Activated naive CD8-positive, alpha-beta T cell treated with anti-CD3 and anti-CD28 coated beads for 36 hours (primary cell): ENCODE measurements at regions not wholly inside any gene's neighbourhood (a gene's known extent, or its start where the extent isn't known, plus 50 kb on each side); places are given as distances from the start of the nearest gene placed in this dataset.

Experiments used
- DNase-seq: peaks from one replicate; pipeline ENCODE4 v3.0.0; 2021
- H3K27ac Mint-ChIP-seq: one replicate; pipeline ENCODE4 v1.8.0; 2022; ENCODE audit warnings: mild to moderate bottlenecking, moderate library complexity, mixed read lengths
- H3K27me3 Mint-ChIP-seq: one replicate; pipeline ENCODE4 v1.8.0; 2022; ENCODE audit warnings: mild to moderate bottlenecking, mixed read lengths
- H3K36me3 Mint-ChIP-seq: one replicate; pipeline ENCODE4 v1.8.0; 2021; ENCODE audit warnings: mild to moderate bottlenecking, mixed read lengths
- H3K4me1 Mint-ChIP-seq: one replicate; pipeline ENCODE4 v1.8.0; 2021; ENCODE audit warnings: mixed read lengths
- H3K4me3 Mint-ChIP-seq: one replicate; pipeline ENCODE4 v1.8.0; 2022; ENCODE audit warnings: mild to moderate bottlenecking, moderate library complexity, mixed read lengths
- H3K9me3 Mint-ChIP-seq: one replicate; pipeline ENCODE4 v1.8.0; 2022; ENCODE audit warnings: mixed read lengths

DNA sequence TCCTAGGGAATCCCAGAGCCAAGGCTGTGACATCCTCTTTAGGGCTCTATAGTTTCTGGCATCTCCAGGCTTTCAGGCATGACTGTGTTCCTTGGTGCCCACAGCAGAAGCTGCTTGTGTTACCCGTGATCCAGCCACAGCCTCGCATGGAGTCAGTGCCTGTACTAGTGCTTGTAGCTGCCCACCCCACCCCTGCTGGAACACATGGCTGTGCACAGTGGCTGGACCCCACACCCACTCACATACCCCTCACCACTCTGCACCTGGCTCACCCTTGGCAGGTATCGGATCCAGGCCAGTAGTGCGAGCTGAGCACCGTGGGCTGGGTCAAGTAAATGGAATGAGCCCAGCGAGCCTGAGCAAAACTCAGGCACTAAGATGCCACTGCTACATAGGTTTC, 934.7 kb upstream of the PRMT6 start:
- no peak for DNase-seq
- H3K27ac Mint-ChIP-seq = no peak overlapping the region
- H3K9me3 Mint-ChIP-seq = peaks cover 5% of the 10 kb centered on the region
- no peaks in the 10 kb centered on the region for H3K36me3 Mint-ChIP-seq
- no peak overlapping the region for H3K4me3 Mint-ChIP-seq
- H3K4me1 Mint-ChIP-seq = no peaks in the 10 kb centered on the region
- H3K27me3 Mint-ChIP-seq = no peaks in the 10 kb centered on the region

- Mint-ChIP-seq H3K27me3 (no peaks in the 10 kb centered on the region), H3K27ac (no peak overlapping the region), H3K36me3 (no peaks in the 10 kb centered on the region), H3K9me3 (peaks cover 1% of the 10 kb centered on the region), H3K4me3 (no peak overlapping the region), H3K4me1 (no peaks in the 10 kb centered on the region)
- DNase-seq = no peak
Observed at GRCh38 chr1:106134561-106134960, 921.9 kb upstream of the PRMT6 start.

GRCh38 chr1:106173101-106173500, 883.4 kb upstream of the PRMT6 start:
- Mint-ChIP-seq H3K27ac (no peak overlapping the region), H3K4me1 (no peaks in the 10 kb centered on the region), H3K9me3 (peaks cover 7% of the 10 kb centered on the region), H3K27me3 (no peaks in the 10 kb centered on the region), H3K4me3 (no peak overlapping the region), H3K36me3 (no peaks in the 10 kb centered on the region)
- DNase-seq = no peak

- Mint-ChIP-seq H3K27ac (no peak overlapping the region), H3K36me3 (no peaks in the 10 kb centered on the region), H3K9me3 (no peaks in the 10 kb centered on the region), H3K27me3 (no peaks in the 10 kb centered on the region), H3K4me1 (no peaks in the 10 kb centered on the region), H3K4me3 (no peak overlapping the region)
- no peak for DNase-seq
Observed at GRCh38 chr1:106178791-106179190, 877.7 kb upstream of the PRMT6 start.

DNA sequence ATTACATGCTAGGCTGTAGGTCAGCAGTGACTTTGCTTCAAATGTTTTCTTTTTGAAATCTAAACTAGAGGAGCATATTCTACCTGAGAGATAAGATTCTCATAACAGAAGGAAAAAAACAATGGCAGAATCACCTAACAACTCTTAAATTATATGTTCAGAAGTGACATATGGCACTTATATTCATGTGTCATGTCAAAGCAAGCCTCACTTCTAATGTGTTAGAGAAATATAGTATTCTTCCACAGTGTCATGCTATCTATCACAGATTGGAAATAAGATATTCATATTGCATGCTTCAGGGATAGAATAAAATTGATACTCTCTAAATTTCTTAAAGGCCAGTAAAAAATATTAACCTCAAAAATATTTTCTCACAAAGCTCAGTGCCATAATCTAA, 874.6 kb upstream of the PRMT6 start:
- no peak overlapping the region for H3K27ac Mint-ChIP-seq
- H3K4me3 Mint-ChIP-seq = no peak overlapping the region
- H3K4me1 Mint-ChIP-seq = no peaks in the 10 kb centered on the region
- H3K27me3 Mint-ChIP-seq = no peaks in the 10 kb centered on the region
- no peak for DNase-seq
- no peaks in the 10 kb centered on the region for H3K36me3 Mint-ChIP-seq
- H3K9me3 Mint-ChIP-seq = no peaks in the 10 kb centered on the region

GRCh38 chr1:106185089-106185488, 871.4 kb upstream of the PRMT6 start:
- H3K27me3 Mint-ChIP-seq = no peaks in the 10 kb centered on the region
- H3K36me3 Mint-ChIP-seq = no peaks in the 10 kb centered on the region
- peaks cover 2% of the 10 kb centered on the region for H3K9me3 Mint-ChIP-seq
- no peak overlapping the region for H3K27ac Mint-ChIP-seq
- H3K4me3 Mint-ChIP-seq = no peak overlapping the region
- no peak for DNase-seq
- H3K4me1 Mint-ChIP-seq = no peaks in the 10 kb centered on the region

DNA sequence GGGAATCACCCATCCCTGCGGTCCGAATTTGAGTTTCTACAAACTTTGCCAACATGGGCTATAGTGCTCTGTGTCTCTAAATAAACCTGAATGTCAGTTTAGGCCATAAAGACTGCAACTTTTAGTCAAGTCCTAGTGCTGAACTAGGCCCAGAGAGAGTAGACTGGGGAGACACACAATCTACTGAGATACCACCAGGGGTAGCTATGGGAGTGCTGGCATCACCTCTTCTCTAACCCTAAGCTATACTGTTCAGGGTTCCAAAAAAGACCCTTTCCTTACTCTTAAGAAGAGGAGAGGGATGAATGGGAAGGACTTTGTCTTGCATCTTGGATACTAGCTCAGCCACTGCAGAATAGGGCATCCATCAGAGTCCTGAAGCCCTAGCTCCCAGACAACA, 866.7 kb upstream of the PRMT6 start:
- Mint-ChIP-seq H3K4me1 (no peaks in the 10 kb centered on the region), H3K9me3 (peaks cover 21% of the 10 kb centered on the region), H3K27ac (no peak overlapping the region), H3K4me3 (no peak overlapping the region), H3K27me3 (no peaks in the 10 kb centered on the region), H3K36me3 (no peaks in the 10 kb centered on the region)
- no peak for DNase-seq

GRCh38 chr1:106194206-106194605, 862.3 kb upstream of the PRMT6 start:
- no peak overlapping the region for H3K4me3 Mint-ChIP-seq
- no peak for DNase-seq
- H3K36me3 Mint-ChIP-seq = no peaks in the 10 kb centered on the region
- H3K4me1 Mint-ChIP-seq = no peaks in the 10 kb centered on the region
- no peak overlapping the region for H3K27ac Mint-ChIP-seq
- H3K9me3 Mint-ChIP-seq = peaks cover 27% of the 10 kb centered on the region
- H3K27me3 Mint-ChIP-seq = no peaks in the 10 kb centered on the region

- no peaks in the 10 kb centered on the region for H3K4me1 Mint-ChIP-seq
- no peak overlapping the region for H3K4me3 Mint-ChIP-seq
- no peaks in the 10 kb centered on the region for H3K36me3 Mint-ChIP-seq
- peaks cover 3% of the 10 kb centered on the region for H3K9me3 Mint-ChIP-seq
- H3K27ac Mint-ChIP-seq = no peak overlapping the region
- no peaks in the 10 kb centered on the region for H3K27me3 Mint-ChIP-seq
- DNase-seq = no peak
Observed at GRCh38 chr1:106200711-106201110, 855.8 kb upstream of the PRMT6 start.

DNA sequence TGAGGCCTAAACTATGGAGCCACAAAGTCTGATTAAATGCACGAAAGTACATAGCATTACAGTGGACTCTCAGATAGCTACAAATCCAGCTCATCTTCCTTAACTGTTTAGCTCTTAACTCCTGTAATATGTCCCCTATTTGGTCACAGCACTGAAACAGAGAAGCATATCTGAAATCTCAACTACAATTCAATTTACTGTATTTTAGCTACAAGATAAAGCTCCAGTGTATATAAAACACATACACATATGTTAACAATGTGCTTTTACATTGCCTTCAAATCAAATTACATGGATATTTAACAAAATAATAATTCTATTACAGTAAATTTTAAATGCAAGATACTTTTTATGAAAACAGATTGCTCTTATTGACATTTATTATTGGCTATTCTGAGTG, 849.3 kb upstream of the PRMT6 start:
- H3K36me3 Mint-ChIP-seq = no peaks in the 10 kb centered on the region
- no peak overlapping the region for H3K27ac Mint-ChIP-seq

DNA sequence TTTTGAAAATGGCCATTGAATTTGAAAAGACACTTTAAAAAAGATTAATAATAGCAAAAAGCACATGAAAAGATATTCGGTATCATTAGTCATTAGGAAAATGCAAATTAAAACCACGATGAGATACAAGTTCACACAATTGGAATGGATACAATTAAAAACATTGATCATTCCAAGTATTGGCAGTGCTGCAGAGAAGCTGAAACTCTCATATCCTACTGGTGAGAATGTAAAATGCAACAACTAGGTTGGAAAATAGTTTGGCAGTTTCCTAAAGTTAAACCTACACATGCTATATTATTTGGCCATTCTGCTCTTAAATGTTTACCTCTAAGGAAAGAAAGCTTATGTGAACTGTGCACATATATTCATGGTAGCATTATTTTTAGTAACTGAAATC, 838.7 kb upstream of the PRMT6 start:
- no peaks in the 10 kb centered on the region for H3K27me3 Mint-ChIP-seq
- H3K4me1 Mint-ChIP-seq = no peaks in the 10 kb centered on the region
- DNase-seq = no peak
- H3K27ac Mint-ChIP-seq = no peak overlapping the region
- peaks cover 3% of the 10 kb centered on the region for H3K9me3 Mint-ChIP-seq
- no peak overlapping the region for H3K4me3 Mint-ChIP-seq
- no peaks in the 10 kb centered on the region for H3K36me3 Mint-ChIP-seq

More for the DNA sequence above, 849.3 kb upstream of the PRMT6 start:
- H3K27me3 Mint-ChIP-seq = no peaks in the 10 kb centered on the region
- no peaks in the 10 kb centered on the region for H3K4me1 Mint-ChIP-seq
- no peak for DNase-seq
- no peak overlapping the region for H3K4me3 Mint-ChIP-seq
- no peaks in the 10 kb centered on the region for H3K9me3 Mint-ChIP-seq

DNA sequence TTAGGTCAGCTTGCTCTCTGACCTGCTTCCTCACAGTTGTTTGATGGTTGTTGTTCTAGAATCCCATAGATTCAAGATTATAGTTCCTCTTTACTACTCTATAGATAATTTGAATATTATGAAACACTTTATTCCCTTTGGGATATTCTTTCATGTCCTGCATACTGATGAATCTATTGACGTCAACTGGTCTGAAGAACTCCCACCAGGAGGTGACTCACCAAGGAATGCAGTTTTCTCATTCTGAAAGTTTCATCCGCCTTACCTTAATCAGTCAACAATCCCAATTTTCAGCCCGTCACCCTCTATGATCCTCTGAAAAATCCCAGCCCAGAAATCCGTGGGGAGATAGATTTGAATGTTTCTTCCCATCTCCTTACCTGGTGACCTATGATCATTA, 834.1 kb upstream of the PRMT6 start:
- Mint-ChIP-seq H3K4me1 (no peaks in the 10 kb centered on the region), H3K27ac (no peak overlapping the region), H3K9me3 (no peaks in the 10 kb centered on the region), H3K36me3 (no peaks in the 10 kb centered on the region), H3K4me3 (no peak overlapping the region), H3K27me3 (no peaks in the 10 kb centered on the region)
- DNase-seq = no peak

- DNase-seq = no peak
- no peaks in the 10 kb centered on the region for H3K27me3 Mint-ChIP-seq
- no peak overlapping the region for H3K4me3 Mint-ChIP-seq
- H3K4me1 Mint-ChIP-seq = no peaks in the 10 kb centered on the region
- no peak overlapping the region for H3K27ac Mint-ChIP-seq
- H3K36me3 Mint-ChIP-seq = no peaks in the 10 kb centered on the region
- H3K9me3 Mint-ChIP-seq = no peaks in the 10 kb centered on the region
Observed at GRCh38 chr1:106223213-106223612, 833.3 kb upstream of the PRMT6 start.

DNA sequence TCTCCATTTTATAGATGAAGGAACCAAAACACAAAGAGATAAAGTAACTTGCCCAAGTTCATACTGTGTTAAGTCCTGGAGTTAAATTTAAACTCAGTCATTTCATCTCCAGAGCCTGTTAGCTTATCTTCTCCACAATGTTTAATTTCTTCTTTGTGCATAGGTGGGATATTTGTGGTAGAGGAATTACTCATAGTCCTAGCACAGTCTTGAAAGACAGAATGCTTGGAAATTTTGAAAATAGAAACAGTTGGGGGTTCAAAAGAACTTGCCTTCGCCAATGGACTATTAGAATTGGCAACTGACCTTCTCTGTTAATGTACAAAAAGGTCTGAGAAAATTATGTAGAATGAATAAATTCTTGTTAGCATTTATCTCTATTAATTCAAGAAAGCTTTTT, 832.0 kb upstream of the PRMT6 start:
- Mint-ChIP-seq H3K4me3 (no peak overlapping the region), H3K27me3 (no peaks in the 10 kb centered on the region), H3K4me1 (no peaks in the 10 kb centered on the region), H3K27ac (no peak overlapping the region), H3K9me3 (no peaks in the 10 kb centered on the region), H3K36me3 (no peaks in the 10 kb centered on the region)
- DNase-seq = no peak

DNA sequence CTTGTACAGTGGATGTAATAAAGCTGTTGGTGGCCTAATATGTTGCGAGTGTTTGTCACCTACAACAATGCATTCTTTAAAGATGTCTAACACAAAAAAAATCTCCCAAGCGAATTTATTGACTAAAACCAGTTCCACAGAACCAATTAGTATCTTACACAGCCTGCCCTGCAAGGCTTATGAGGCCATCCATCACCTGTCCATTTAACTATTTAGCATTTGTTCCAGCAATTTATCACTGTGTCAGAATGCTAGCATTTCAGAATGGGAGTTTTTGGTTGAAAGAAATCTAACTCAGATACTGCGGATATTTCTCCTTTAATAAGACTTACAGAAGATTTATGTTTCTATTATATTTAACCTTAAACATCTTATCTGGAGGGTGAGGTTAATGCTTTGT, 831.1 kb upstream of the PRMT6 start:
- no peaks in the 10 kb centered on the region for H3K36me3 Mint-ChIP-seq
- H3K4me1 Mint-ChIP-seq = no peaks in the 10 kb centered on the region
- no peak for DNase-seq
- no peak overlapping the region for H3K27ac Mint-ChIP-seq
- no peaks in the 10 kb centered on the region for H3K9me3 Mint-ChIP-seq
- H3K27me3 Mint-ChIP-seq = no peaks in the 10 kb centered on the region
- no peak overlapping the region for H3K4me3 Mint-ChIP-seq

- Mint-ChIP-seq H3K4me3 (no peak overlapping the region), H3K4me1 (no peaks in the 10 kb centered on the region), H3K9me3 (no peaks in the 10 kb centered on the region), H3K27me3 (no peaks in the 10 kb centered on the region), H3K36me3 (no peaks in the 10 kb centered on the region), H3K27ac (no peak overlapping the region)
- DNase-seq = no peak
Observed at GRCh38 chr1:106226550-106226949, 829.9 kb upstream of the PRMT6 start.

DNA sequence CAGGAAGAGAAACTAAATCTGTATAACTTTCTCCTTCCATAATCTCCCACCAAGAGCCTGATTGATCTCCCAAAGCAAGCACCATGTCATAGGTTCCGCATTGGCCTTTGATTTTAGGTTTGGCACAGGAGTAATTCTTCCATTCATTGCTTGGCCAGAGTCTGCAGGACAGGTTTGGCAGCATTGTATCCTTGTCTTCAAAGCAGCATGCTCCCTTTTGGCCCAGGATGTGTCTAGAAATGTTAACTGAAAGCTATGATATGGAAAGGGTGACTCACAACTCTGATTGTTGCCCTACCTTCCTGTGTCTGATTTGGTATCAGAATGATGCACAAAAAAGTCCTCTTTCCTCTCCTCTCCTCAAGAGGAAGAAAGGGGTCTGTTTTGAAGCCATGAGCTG, 824.3 kb upstream of the PRMT6 start:
- H3K27me3 Mint-ChIP-seq = no peaks in the 10 kb centered on the region
- H3K4me1 Mint-ChIP-seq = no peaks in the 10 kb centered on the region
- H3K9me3 Mint-ChIP-seq = peaks cover 2% of the 10 kb centered on the region
- no peak overlapping the region for H3K27ac Mint-ChIP-seq
- H3K4me3 Mint-ChIP-seq = no peak overlapping the region
- DNase-seq = no peak
- no peaks in the 10 kb centered on the region for H3K36me3 Mint-ChIP-seq
